NCI-H748 (cell line): ENCODE measurements at regions not wholly inside any gene's neighbourhood (a gene's known extent, or its start where the extent isn't known, plus 50 kb on each side); places are given as distances from the start of the nearest gene placed in this dataset.

Experiments
- DNase-seq: peaks from one replicate; lab custom pipeline; 2025; ENCODE audit not compliant: unreplicated experiment; lab: John Stamatoyannopoulos, UW

- DNase-seq, result no peak
Measured at GRCh38 chr12:59005193-59005955, 85.1 kb upstream of the LRIG3 start.

- peak; percentile 55 for DNase-seq
Measured at GRCh38 chr12:59004456-59004855, 84.2 kb upstream of the LRIG3 start.

- DNase-seq, result no peak
Measured at GRCh38 chr12:58995666-58996363, 75.5 kb upstream of the LRIG3 start.

- DNase-seq, result no peak
Measured at GRCh38 chr12:58988643-58989344, 68.5 kb upstream of the LRIG3 start.

DNA sequence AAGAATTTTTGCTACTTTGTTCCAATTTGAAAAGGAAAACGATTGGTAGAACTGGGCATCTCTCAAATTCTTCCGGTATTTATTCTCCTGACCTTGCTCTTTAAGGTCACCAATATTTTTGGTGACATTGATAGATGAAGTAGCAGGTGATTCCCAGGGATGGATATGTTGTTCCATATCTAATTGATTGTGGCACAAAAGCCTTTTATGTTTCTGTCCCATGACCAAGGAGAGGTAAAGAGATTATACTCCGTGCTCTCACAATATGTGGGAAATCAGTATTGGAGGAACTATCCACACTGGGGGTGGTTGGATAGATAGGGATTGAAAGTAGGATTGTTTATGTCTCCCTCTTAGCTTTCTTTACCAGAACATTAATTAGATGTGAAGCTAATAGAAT lies 61.7 kb upstream of the LRIG3 start:
- DNase-seq, result no peak

GRCh38 chr12:58980768-58981167 lies 60.5 kb upstream of the LRIG3 start:
- no peak for DNase-seq

GRCh38 chr12:58978717-58979116 lies 58.4 kb upstream of the LRIG3 start:
- no peak for DNase-seq

DNA sequence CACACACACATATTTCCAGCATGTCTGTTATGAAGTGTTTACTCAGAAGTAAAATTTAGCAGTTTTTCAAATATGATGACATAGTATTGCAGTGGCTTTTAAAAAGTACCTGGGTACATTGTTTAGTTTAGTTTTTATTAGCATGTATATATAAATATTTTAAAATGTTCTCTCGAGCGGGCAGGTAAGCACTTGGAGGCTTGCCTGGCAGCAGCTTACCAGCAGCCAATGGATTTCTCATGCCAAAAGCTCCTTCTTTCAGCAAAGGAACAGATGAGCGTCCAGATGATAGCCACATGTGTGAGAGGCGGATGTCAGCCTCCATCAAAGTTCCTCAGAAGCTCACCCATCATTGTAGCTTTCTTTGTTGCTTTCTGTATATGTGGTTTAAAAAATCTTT lies 57.2 kb upstream of the LRIG3 start:
- DNase-seq, result no peak

- DNase-seq, result no peak
Measured at GRCh38 chr12:58976146-58976545, 55.8 kb upstream of the LRIG3 start.
